ENCODE measurements at regions not wholly inside any gene's neighbourhood (a gene's known extent, or its start where the extent isn't known, plus 50 kb on each side); places are given as distances from the start of the nearest gene placed in this dataset.

GRCh38 chr5:51286046-51286445 is 97.2 kb upstream of the ISL1 start:
- no peaks in the 10 kb centered on the region for H3K4me1 Mint-ChIP-seq
- TF ChIP-seq, protein P1, sequence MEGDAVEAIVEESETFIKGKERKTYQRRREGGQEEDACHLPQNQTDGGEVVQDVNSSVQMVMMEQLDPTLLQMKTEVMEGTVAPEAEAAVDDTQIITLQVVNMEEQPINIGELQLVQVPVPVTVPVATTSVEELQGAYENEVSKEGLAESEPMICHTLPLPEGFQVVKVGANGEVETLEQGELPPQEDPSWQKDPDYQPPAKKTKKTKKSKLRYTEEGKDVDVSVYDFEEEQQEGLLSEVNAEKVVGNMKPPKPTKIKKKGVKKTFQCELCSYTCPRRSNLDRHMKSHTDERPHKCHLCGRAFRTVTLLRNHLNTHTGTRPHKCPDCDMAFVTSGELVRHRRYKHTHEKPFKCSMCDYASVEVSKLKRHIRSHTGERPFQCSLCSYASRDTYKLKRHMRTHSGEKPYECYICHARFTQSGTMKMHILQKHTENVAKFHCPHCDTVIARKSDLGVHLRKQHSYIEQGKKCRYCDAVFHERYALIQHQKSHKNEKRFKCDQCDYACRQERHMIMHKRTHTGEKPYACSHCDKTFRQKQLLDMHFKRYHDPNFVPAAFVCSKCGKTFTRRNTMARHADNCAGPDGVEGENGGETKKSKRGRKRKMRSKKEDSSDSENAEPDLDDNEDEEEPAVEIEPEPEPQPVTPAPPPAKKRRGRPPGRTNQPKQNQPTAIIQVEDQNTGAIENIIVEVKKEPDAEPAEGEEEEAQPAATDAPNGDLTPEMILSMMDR (IDR thresholded peaks at IDR 0.05; ENCODE audit: unreplicated experiment in 3 of 3) = no peak
- H3K27ac Mint-ChIP-seq = no peak overlapping the region
- H3K36me3 Mint-ChIP-seq (ENCODE audit: low read depth) = no peaks in the 10 kb centered on the region
- no peaks in the 10 kb centered on the region for H3K27me3 Mint-ChIP-seq (ENCODE audit: low read depth)
- H3K4me3 Mint-ChIP-seq = no peak overlapping the region
- H3K9me3 Mint-ChIP-seq = no peaks in the 10 kb centered on the region

DNA sequence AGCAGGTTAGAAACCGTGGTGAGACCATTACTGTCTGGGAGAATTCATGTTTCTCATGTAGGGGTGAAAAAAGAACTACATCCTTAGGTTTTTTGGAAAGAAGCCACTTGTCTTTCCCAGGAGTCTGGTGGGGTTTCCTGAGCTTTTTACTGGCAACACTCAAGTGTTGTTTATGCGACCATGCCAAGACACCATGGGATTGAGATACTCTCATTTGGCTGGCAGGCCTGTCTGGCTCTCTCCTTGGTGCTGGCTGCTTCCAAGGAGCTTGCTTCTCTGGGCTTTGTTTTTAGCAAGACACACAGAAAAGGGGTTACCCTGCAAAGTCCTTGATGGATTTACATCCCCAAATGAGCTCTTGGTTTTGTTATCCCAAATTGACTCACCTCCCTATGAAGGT is 80.9 kb upstream of the ISL1 start:
- Mint-ChIP-seq H3K9me3 (peaks cover 20% of the 10 kb centered on the region), H3K36me3 (ENCODE audit: low read depth) (no peaks in the 10 kb centered on the region), H3K27ac (no peak overlapping the region), H3K27me3 (ENCODE audit: low read depth) (no peaks in the 10 kb centered on the region), H3K4me1 (no peaks in the 10 kb centered on the region), H3K4me3 (no peak overlapping the region)
- TF ChIP-seq, protein P1 (IDR thresholded peaks at IDR 0.05; ENCODE audit: unreplicated experiment in 3 of 3) = no peak

GRCh38 chr5:51326844-51327243 is 56.4 kb upstream of the ISL1 start:
- H3K4me1 Mint-ChIP-seq = no peaks in the 10 kb centered on the region
- TF ChIP-seq, protein P1 (IDR thresholded peaks at IDR 0.05; ENCODE audit: unreplicated experiment in 3 of 3) = no peak
- H3K27me3 Mint-ChIP-seq (ENCODE audit: low read depth) = no peaks in the 10 kb centered on the region
- no peaks in the 10 kb centered on the region for H3K9me3 Mint-ChIP-seq
- no peak overlapping the region for H3K4me3 Mint-ChIP-seq
- H3K36me3 Mint-ChIP-seq (ENCODE audit: low read depth) = no peaks in the 10 kb centered on the region
- no peak overlapping the region for H3K27ac Mint-ChIP-seq
